Heart left ventricle (tissue), 13 donors: ENCODE measurements at regions not wholly inside any gene's neighbourhood (a gene's known extent, or its start where the extent isn't known, plus 50 kb on each side); places are given as distances from the start of the nearest gene placed in this dataset.

Source experiments
- CTCF ChIP-seq, 12 donors: fragments of 200-600 bp; sonication (generic) in 4 of 12; IDR thresholded peaks; one replicate each; pipeline versions ENCODE4 v1.5.0 to v1.8.0; 2018 to 2022; ENCODE audit warnings: antibody characterized with exemption in 12 of 12, mild to moderate bottlenecking in 5 of 12
- POLR2A ChIP-seq, 2 donors: fragments of 450-650 bp; IDR thresholded peaks; one replicate each; pipeline ENCODE4 v1.6.1; 2017; ENCODE audit warnings: antibody characterized with exemption in 2 of 2, mild to moderate bottlenecking in 2 of 2, moderate library complexity in 2 of 2
- donor health status: ischemic (EF 13 %, LVEDD 7.1; RV severe dilation, severe dysfunction).
- donor health status: DM: no; HTN: yes; CAD: no.
- donor health status: DM: no; HTN: no; CAD: no.
- donor health status: ischemic (EF 25% LVEDD 6.9; RV normal size, moderate dysfunction).
- donor health status: ischemic (EF 25% LVEDD 5.7; RV mildly dilated, moderate dysfunction).
- donor health status: ischemic (EF 35%, LVEDD 5.7; RV mildly dilated, moderate dysfunction).
- donor health status: nonischemic (EF 11% LVEDD 7.7; RV severe dilation, severe dysfunction).
- donor health status: DM: yes; HTN: yes; CAD: no.
- donor health status: PGD.
- donor health status: ischemic (EF 29% LVEDD 5.4; RV normal size, mild dysfunction).
- donor health status: nonischemic (EF 23%, LVEDD 6.1; RV moderate dilation, normal function).

GRCh38 chr3:159305017-159305416 lies 503.2 kb downstream of the MFSD1 start:
- TF ChIP-seq CTCF (IDR thresholded peaks at IDR 0.05) (no peak), POLR2A (IDR thresholded peaks at IDR 0.05) (no peak)
